Panc1 (cell line): ENCODE measurements at regions not wholly inside any gene's neighbourhood (a gene's known extent, or its start where the extent isn't known, plus 50 kb on each side); places are given as distances from the start of the nearest gene placed in this dataset.
"Not testable (repeated sequence)": the region's sequence is repeated elsewhere in the genome, so short reads cannot be mapped to it uniquely, and the experiment has no call there.

Experiments used
- ATAC-seq: fragments of 200-7000 bp; cut with Tn5 transposase; 2 replicates; pipeline ENCODE4 v1.9.1; 2020; ENCODE audit warnings: mild to moderate bottlenecking, moderate library complexity
- BruUV-seq: library from RNA; stranded (reverse); fragments of 400-500 nt; replicated peaks from 2 replicates; lab custom pipeline; 2021; lab: Mats Ljungman, UMichigan
- CTCF ChIA-PET: fragments of 300-600 bp; sonication (Branson Sonifier 250); formaldehyde crosslinking; loops from one replicate; lab custom pipeline; 2022; ENCODE audit warnings: antibody characterized with exemption; lab: Charles Lee
- POLR2A ChIA-PET: fragments of 300-600 bp; sonication (Branson Sonifier 250); formaldehyde crosslinking; loops from one replicate; lab custom pipeline; 2022; ENCODE audit warnings: antibody characterized with exemption; lab: Charles Lee
- DNase-seq: peaks from one replicate; pipeline ENCODE4 v3.0.0-alpha.2; 2010; ENCODE audit warnings: low read depth, low spot score
- H3K27ac ChIP-seq: 2 replicates; pipeline ENCODE4 v1.5.1; 2011; ENCODE audit warnings: mild to moderate bottlenecking, low read length, inconsistent platforms
- H3K27me3 ChIP-seq: fragments of 200-500 bp; sonication (Bioruptor generic); 2 replicates; pipeline ENCODE4 v1.6.0; 2014; ENCODE audit warnings: low read length, inconsistent platforms; ENCODE audit not compliant: control insufficient read depth, insufficient read depth
- H3K36me3 ChIP-seq: fragments of 200-500 bp; sonication (Bioruptor generic); 2 replicates; pipeline ENCODE4 v1.5.1; 2014; ENCODE audit warnings: inconsistent platforms, mild to moderate bottlenecking, low read length, moderate library complexity; ENCODE audit not compliant: control insufficient read depth, insufficient read depth
- H3K4me1 ChIP-seq: 2 replicates; pipeline ENCODE4 v1.5.1; 2011; ENCODE audit warnings: inconsistent platforms, mild to moderate bottlenecking, low read length, moderate library complexity; ENCODE audit not compliant: control insufficient read depth, insufficient read depth
- H3K4me3 ChIP-seq, 2 experiments: 2 replicates each; pipeline ENCODE4 v1.5.1; 2011 to 2012; ENCODE audit warnings: low read depth in 2 of 2, low read length in 2 of 2, mild to moderate bottlenecking in 2 of 2, inconsistent platforms in 1 of 2, moderate library complexity in 1 of 2
- H3K9me3 ChIP-seq: fragments of 200-500 bp; sonication (Bioruptor generic); 2 replicates; pipeline ENCODE4 v1.5.1; 2014; ENCODE audit warnings: low read depth, mild to moderate bottlenecking, inconsistent platforms, low read length, moderate library complexity; ENCODE audit not compliant: control insufficient read depth, insufficient read depth
- CTCF ChIP-seq: fragments of 450-650 bp; IDR thresholded peaks from 2 replicates; pipeline ENCODE4 v1.5.1; 2017; ENCODE audit warnings: mild to moderate bottlenecking
- POLR2AphosphoS5 ChIP-seq: IDR thresholded peaks from 2 replicates; pipeline ENCODE4 v1.6.1; 2012; ENCODE audit warnings: mild to moderate bottlenecking, low read depth, low read length, moderate library complexity
- SIN3A ChIP-seq: IDR thresholded peaks from 2 replicates; pipeline ENCODE4 v1.6.1; 2012; ENCODE audit warnings: low read depth, mild to moderate bottlenecking, low read length, moderate library complexity, borderline replicate concordance; ENCODE audit not compliant: insufficient read depth
- TCF7L2 ChIP-seq: IDR thresholded peaks from 2 replicates; pipeline ENCODE4 v1.6.1; 2011; ENCODE audit warnings: mild to moderate bottlenecking, low read depth, low read length, inconsistent platforms
- in situ Hi-C: cut with HindIII; loops from 2 replicates; pipeline ENCODE4 v1.10.0; 2016; ENCODE audit warnings: low sequenced_read_pairs, low pct_unique_long_range_greater_than_20kb
- intact Hi-C: fragments of 100-400 bp; cut with micrococcal nuclease; formaldehyde crosslinking; loops from one replicate; pipeline ENCODE4 v1.10.0; 2022; ENCODE audit not compliant: unreplicated experiment
- TF ChIP-seq, protein P1 (sequence below), 2 experiments: IDR thresholded peaks; 2 replicates each; pipeline ENCODE4 v1.6.1; 2011 to 2012; ENCODE audit warnings: low read depth in 2 of 2, control low read depth in 1 of 2, low read length in 1 of 2, mild to moderate bottlenecking in 1 of 2, moderate library complexity in 1 of 2; ENCODE audit not compliant: insufficient read depth in 1 of 2

GRCh38 chr12:28096649-28097048 is 93.6 kb upstream of the CCDC91 start:
- no peaks in the 10 kb centered on the region for H3K27me3 ChIP-seq
- in situ Hi-C loops (no loop called here), intact Hi-C loops (no loop called here)
- POLR2A ChIA-PET, result no interaction called here
- CTCF ChIA-PET, result no interaction called here
- no TSS peak for BruUV-seq
- no peak for TF ChIP-seq TCF7L2
- no peak overlapping the region for H3K4me3 ChIP-seq
- H3K27ac ChIP-seq, result no peak overlapping the region
- ATAC-seq, result no peak
- no peak for DNase-seq
- no peaks in the 10 kb centered on the region for H3K9me3 ChIP-seq
- no peaks in the 10 kb centered on the region for H3K4me1 ChIP-seq
- no peaks in the 10 kb centered on the region; the same call in 1 of the 2 replicates for H3K36me3 ChIP-seq

DNA sequence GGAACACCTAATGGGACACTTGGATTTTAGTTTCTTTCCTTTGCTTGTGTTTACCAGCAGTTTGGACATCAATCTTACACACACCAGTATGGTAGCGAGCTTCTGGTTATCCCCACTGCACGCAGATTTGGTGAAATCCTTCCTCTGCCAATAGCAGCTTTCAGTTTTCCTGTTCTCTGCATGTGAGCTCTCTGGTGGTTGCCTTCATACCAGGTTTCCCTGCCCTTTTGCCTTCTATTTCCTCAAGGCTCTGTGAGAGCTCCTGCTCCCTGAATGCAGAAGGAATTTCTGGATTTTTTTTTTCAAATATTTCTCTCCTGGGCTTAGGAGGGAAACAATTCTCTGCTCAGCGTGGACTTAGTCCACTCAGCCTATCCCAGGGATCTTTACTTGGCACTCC is 93.0 kb upstream of the CCDC91 start:
- Histone ChIP-seq H3K9me3 (no peaks in the 10 kb centered on the region), H3K36me3 (no peaks in the 10 kb centered on the region; the same call in 1 of the 2 replicates), H3K4me1 (no peaks in the 10 kb centered on the region), H3K27me3 (no peaks in the 10 kb centered on the region), H3K27ac (no peak overlapping the region), H3K4me3 (no peak overlapping the region)
- DNase-seq, result no peak
- intact Hi-C loops (no loop called here), in situ Hi-C loops (no loop called here)
- POLR2A ChIA-PET, result no interaction called here
- no peak for ATAC-seq
- BruUV-seq, result no TSS peak
- CTCF ChIA-PET, result no interaction called here
- TF ChIP-seq CTCF, result no peak
- no peak for TF ChIP-seq SIN3A
- no peak for TF ChIP-seq POLR2AphosphoS5
- TF ChIP-seq, protein P1, sequence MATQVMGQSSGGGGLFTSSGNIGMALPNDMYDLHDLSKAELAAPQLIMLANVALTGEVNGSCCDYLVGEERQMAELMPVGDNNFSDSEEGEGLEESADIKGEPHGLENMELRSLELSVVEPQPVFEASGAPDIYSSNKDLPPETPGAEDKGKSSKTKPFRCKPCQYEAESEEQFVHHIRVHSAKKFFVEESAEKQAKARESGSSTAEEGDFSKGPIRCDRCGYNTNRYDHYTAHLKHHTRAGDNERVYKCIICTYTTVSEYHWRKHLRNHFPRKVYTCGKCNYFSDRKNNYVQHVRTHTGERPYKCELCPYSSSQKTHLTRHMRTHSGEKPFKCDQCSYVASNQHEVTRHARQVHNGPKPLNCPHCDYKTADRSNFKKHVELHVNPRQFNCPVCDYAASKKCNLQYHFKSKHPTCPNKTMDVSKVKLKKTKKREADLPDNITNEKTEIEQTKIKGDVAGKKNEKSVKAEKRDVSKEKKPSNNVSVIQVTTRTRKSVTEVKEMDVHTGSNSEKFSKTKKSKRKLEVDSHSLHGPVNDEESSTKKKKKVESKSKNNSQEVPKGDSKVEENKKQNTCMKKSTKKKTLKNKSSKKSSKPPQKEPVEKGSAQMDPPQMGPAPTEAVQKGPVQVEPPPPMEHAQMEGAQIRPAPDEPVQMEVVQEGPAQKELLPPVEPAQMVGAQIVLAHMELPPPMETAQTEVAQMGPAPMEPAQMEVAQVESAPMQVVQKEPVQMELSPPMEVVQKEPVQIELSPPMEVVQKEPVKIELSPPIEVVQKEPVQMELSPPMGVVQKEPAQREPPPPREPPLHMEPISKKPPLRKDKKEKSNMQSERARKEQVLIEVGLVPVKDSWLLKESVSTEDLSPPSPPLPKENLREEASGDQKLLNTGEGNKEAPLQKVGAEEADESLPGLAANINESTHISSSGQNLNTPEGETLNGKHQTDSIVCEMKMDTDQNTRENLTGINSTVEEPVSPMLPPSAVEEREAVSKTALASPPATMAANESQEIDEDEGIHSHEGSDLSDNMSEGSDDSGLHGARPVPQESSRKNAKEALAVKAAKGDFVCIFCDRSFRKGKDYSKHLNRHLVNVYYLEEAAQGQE (IDR thresholded peaks at IDR 0.05; ENCODE audit: insufficient read depth in 1 of 2, low read depth in 2 of 2, low read length in 1 of 2), result no peak
- no peak for TF ChIP-seq TCF7L2

DNA sequence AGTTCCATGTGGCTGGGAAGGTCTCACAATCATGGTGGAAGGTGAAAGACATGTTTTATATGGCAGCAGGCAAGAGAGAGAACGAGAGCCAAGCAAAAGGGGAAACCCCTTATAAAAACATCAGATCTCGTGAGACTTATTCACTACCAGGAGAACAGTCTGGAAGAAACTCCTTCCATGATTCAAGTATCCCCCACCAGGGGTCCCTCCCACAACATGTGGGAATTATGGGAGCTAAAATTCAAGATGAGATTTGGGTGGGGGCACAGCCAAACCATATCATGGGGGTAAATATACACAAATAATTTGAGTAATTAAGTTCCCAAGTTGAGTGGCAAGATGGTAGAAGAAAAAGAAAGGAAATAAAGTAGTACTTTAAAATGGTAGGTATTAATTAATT is 91.0 kb upstream of the CCDC91 start:
- CTCF ChIA-PET, in situ Hi-C loops, POLR2A ChIA-PET: not testable (repeated sequence)

More for the DNA sequence above, 91.0 kb upstream of the CCDC91 start:
- BruUV-seq, H3K4me3 ChIP-seq, H3K27ac ChIP-seq, DNase-seq, H3K36me3 ChIP-seq, H3K9me3 ChIP-seq, H3K27me3 ChIP-seq, intact Hi-C loops, H3K4me1 ChIP-seq, ATAC-seq: not testable (repeated sequence)
- 0 out of 2 replicates have a peak, but pooled peaks have one; percentile 9 for TF ChIP-seq CTCF
